ENCODE measurements at regions not wholly inside any gene's neighbourhood (a gene's known extent, or its start where the extent isn't known, plus 50 kb on each side); places are given as distances from the start of the nearest gene placed in this dataset.

DNA sequence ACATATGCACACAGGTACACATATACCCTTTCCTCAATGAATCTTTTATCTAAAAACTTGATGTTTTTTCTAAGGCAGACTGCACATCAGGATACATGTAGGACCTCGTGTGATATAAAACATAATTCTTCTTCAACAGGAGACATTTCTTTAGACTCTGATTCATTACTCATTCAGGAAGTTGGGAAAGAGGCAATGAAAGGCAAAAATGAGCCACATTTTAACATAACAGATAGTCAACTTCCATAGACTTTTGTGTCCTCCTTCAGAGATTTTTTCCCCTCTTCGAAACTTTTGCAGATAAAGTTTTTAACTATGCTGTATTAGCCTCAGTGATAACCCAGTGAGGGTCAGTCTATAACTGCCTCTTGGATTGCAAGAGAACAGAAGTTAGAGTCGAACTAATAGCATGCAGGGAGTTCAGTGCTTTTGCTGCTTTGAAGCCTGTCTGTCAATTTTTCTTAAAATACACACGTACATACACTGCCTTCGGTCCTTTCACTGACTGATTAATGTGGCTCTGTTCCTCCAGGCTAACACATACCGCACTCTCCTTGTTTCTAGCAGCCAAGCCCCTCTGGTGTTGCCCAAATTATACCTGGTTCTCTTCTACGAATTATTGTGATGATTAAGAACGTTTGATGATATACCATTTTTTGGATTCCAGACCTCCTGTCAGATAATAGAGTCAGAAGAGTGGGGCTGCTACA is 562.5 kb upstream of the MAP3K7 start:
- DNase-seq: no peak

GRCh38 chr6:91144126-91144525 is 557.3 kb upstream of the MAP3K7 start:
- DNase-seq: no peak

- no peak for DNase-seq
Observed at GRCh38 chr6:91142154-91142553, 555.3 kb upstream of the MAP3K7 start.

DNA sequence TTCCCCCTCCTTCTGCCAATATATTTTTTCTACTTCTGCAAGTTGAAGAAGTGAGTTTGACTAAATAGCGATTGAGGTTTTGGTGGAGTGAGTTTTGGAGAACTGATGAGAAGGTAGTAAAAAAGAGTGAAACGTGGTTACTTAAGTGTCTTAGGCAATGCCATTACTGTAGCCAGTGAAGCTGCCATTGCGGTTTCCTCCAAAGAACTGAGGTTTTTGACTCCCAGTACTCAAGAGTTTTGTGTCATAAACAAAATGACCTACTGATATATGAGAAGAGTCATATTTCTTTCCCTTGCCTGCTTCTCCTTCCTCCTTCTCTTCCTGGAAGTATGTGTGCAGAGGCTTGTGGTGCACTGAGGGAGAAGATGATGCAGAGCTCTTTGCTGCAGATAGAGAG is 554.5 kb upstream of the MAP3K7 start:
- no peak for DNase-seq

DNA sequence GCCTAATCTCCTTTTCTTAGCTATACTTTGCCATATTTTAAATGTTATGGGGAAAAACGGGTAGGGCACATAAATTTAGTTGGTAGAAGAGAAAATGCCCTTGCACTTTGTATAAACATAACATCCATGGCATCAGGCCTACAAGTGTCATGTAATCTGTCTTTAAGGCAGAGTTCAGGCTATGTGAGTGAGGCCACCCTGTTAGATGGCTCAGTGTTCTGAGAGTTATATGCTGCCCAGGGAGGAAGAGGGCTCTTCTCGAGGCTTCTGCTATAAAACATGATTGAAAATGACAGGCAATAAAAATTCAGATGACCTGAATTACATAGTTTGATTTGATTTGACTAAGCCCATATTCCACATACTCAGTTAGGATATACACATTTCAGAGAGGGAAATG is 553.6 kb upstream of the MAP3K7 start:
- no peak for DNase-seq

GRCh38 chr6:91137286-91137685 is 550.4 kb upstream of the MAP3K7 start:
- no peak for DNase-seq

- DNase-seq: no peak
Observed at GRCh38 chr6:91135406-91136103, 548.7 kb upstream of the MAP3K7 start.

- no peak for DNase-seq
Observed at GRCh38 chr6:91132461-91132860, 545.6 kb upstream of the MAP3K7 start.

- DNase-seq: no peak
Observed at GRCh38 chr6:91130126-91130525, 543.3 kb upstream of the MAP3K7 start.

GRCh38 chr6:91127752-91128151 is 540.9 kb upstream of the MAP3K7 start:
- no peak for DNase-seq

DNA sequence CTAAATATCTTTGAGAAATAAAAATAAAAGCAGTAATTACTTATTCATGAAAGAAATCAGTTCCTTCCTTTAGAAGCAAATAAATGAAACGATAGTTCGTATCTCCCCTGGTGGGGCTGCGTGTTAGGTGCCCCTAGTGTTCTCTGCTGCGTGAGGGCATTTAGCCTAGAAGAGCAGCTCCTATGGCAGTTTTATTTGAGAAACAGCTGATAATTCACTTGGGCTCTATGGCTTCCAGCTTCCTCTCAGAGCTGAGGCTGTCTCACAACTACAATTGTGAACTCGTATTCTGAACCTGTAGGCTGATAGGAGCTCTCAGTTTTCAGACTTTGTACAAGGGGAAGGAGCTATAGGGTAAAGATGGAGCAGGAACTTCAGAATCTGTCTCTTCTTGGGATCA is 540.0 kb upstream of the MAP3K7 start:
- DNase-seq: no peak

DNA sequence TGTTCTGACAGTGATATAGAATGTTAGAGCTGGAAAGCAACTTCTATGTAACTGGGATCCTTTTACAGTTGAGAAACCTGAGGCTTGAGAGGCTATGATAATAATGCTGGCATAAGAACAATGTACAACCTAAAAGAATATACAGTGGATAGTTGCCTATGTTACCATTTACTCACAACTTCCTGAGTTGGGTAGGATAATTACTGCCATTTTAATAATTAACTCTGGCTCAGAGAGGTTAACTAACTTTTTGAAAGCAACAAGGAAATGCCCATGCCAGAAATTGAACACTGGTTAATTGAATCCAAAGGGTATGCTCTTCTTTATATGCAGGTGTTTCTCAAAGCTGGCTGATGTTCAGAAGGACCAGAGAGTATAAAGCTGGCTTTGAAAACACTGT is 530.7 kb upstream of the MAP3K7 start:
- no peak for DNase-seq

DNA sequence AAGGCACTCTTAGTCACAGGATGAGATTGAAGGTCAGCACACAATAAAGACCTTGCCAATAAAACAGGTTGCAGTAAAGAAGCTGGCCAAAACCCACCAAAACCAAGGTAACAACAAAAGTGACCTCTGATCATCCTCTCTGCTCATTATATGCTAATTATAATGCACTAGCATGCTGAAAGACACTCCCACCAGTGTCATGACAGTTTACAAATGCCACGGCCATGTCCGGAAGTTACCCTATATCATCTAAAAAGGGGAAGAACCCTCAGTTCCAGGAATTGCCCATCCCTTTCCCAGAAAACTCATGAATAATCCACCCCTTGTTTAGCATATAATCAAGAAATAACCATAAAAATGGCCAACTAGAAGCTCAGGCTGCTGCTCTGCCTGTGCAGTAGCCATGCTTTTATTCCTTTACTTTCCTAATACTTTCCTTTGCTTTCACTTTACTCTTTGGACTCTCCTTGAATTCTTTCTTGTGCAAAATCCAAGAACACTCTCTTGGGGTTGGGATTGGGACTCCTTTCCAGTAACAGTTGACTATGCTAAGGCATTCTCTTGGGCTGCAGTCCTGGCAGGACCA is 527.3 kb upstream of the MAP3K7 start:
- no peak for DNase-seq

GRCh38 chr6:91106083-91106482 is 519.2 kb upstream of the MAP3K7 start:
- no peak for DNase-seq

DNA sequence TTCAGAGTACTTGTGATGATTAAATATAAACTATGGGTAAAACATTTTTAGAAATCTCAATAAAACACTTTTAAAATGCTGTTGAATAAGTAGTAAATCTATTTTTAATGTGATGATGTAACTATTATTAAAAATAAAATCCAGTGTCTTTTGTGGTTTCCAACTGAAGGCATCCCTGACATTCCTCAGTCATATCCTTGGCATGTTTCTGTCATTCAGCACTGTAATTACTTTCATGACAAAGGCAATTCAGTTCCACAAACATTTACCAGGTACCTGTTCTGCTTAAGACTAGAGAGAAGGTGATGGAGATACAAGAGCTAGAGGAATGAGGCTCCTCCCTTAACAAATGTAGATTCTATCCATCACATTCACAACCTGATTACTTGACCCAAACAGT is 518.7 kb upstream of the MAP3K7 start:
- no peak for DNase-seq

DNA sequence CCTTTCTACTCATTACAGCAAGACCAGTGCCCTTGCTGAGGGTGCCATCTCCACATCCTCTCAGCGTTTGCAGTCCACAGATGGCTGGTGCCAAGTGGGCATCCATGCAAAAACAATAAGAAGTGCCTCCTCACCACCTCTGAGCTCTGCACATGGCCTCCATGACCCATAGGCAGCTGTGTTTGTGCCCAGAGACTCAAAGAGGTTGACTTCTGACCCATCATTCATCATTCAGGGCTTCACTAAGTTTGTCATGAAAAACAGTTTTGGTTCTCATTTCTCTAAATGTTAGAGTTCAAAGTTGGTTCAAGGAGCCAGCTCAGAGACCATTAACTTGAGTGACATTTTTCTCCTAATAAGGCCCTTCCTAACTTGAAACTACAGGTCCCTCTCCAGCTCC is 512.6 kb upstream of the MAP3K7 start:
- no peak for DNase-seq

GRCh38 chr6:91098006-91098405 is 511.1 kb upstream of the MAP3K7 start:
- no peak for DNase-seq

DNA sequence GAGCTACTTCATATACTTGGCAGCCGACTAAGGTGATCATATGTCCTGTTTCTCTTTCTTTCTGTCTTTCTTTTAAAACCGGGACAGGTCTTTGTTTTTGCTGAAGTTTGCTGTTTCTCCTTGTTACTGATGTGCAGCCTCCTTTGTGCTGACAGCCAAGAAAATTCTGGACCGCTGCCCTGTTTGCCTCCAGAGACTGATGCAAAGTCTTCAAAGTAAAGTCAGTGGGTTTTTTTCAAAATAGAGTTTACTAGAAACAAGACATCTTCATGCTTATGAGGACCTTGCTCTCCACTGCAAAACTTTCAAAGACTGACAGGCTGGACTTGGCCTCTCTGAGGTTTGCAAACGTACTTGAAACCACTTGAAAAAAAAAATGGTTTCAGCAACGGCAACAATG is 510.5 kb upstream of the MAP3K7 start:
- no peak for DNase-seq

DNA sequence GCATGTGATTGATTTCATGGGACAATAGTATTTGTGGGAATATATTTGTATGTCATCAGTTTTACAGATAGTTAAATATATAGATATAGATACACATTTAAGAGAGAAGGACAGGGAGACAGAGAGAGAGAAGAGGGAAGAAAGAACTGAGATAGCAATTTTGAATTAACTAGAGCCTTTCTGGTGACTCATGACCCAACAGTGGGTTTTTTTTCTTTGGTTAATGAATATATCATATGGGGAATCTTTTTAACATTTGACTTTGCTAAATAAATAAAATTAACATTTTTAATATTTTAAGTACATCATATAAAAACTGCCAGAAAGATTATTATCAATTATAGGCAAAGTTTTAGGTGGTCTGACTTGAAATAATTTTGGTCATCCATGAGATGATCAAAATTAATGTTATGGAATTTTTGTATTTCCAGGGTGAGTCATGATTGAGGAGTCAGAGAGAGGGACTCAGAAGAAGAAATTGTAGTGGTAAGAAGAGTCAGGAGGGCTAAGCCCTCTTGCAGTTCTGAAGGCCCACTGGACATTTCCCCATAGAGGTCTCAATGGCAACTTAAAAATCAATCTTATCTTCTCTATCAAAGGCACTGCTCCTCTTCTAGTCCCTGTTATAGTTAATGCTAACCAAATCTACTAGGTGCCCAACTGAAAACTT is 508.1 kb upstream of the MAP3K7 start:
- no peak for DNase-seq

- DNase-seq: no peak
Observed at GRCh38 chr6:91094341-91094740, 507.5 kb upstream of the MAP3K7 start.

- no peak for DNase-seq
Observed at GRCh38 chr6:91088976-91089375, 502.1 kb upstream of the MAP3K7 start.

- no peak for DNase-seq
Observed at GRCh38 chr6:91088515-91088914, 501.6 kb upstream of the MAP3K7 start.

- DNase-seq: no peak
Observed at GRCh38 chr6:91087908-91088307, 501.0 kb upstream of the MAP3K7 start.

- no peak for DNase-seq
Observed at GRCh38 chr6:91083211-91083610, 496.3 kb upstream of the MAP3K7 start.

All from stimulated activated CD4-positive, alpha-beta T cell treated with anti-CD3 and anti-CD28 coated beads, Interleukin-2, amount 100 ng/mL, for 24 hours (primary cell).